GOT3 (cell line): ENCODE measurements at regions not wholly inside any gene's neighbourhood (a gene's known extent, or its start where the extent isn't known, plus 50 kb on each side); places are given as distances from the start of the nearest gene placed in this dataset.

Experiments
- DNase-seq: peaks from one replicate; lab custom pipeline; 2025; ENCODE audit warnings: mixed read lengths; lab: John Stamatoyannopoulos, UW

GRCh38 chr1:208587110-208587509, 342.9 kb upstream of the PLXNA2 start:
- DNase-seq: no peak

DNA sequence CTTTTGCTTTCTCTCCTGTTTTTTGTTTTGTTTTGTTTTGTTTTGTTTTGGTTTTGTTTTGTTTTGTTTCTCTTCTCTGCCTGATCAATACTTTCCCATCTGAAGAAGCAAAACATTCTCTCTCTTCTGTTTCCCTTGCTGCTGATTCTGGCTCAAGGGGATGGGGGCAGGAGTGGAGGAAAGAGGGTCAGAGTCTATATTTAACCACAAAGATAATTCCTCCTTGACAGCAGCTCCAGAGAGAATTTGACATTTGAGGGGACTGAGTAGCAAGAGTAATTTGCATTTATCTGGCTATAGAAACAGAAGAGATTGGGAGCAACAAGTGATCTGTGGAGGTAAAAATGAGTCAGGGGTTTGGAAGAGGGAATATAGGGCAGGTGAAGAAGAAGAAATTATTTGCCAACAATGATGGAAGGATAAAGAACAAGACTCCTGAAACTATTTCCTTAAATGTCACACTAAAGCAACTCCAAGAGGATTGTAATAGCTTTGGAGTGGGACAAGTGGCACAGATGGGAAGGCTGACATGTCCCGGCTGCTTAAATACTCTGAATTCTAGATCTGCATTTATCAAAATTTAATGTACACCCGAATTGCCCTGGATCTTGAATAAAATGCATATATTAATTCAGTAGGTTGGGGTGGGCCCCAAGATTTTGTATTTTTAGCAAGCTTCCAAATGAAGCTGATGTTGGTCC, 349.3 kb upstream of the PLXNA2 start:
- no peak for DNase-seq

- DNase-seq: no peak
Measured at GRCh38 chr1:208595236-208595635, 351.1 kb upstream of the PLXNA2 start.

DNA sequence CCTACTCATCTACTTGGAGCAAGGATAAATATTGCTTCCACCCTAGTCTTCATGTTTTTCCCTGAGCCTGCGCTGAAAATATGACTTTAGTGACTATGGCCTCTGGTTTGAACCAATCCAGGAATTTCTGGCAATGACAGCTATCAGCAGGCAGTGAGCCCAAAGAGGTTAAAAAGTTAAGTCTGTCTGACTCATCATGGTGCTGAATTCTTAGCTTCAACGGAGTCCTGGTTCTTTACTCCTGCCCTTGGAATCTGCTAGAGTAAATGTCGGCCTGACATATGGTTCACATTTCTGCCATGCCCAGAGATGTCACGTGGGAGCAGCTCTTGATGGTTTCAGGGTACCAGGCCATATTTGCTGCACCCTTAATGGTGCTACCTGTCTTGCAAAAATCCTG, 351.6 kb upstream of the PLXNA2 start:
- DNase-seq: no peak

DNA sequence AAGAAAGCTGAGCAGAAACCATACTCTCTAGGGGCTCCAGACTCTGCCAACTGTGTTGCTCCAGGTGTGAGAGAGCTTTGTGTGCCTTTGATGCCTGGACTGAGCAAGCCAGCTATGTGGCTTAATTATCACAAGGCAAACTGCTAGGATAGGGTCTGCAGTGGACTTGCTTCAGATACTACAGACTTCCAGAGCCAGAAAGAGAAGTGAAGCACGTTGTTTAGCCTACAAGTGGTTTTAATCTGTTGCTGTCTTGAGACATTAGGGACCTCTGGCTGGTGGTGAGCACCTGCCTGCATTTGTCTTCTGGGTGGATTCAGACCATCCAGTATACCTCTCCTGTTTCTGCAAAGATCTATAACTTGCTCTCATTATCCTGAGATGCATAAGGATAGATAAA, 353.4 kb upstream of the PLXNA2 start:
- no peak for DNase-seq

DNA sequence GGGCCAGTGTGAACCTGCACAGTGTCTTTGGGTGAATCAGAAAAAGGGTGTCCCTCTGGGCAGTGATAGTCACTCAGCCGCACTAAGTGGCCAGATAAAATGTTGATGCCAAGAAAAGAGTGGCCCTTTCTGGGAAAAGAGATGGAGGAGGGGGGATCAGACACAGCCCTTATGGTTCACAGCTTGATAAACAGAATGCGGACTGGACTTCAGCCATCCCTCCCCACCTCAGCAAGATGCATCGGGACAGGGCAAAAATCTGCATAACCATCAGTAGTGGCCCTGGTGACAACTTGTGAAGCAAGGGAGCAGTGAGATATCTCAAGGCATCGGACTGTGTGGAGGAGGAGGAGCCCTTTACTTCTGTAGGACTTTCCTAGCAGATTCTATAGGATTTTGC, 353.8 kb upstream of the PLXNA2 start:
- DNase-seq: no peak

GRCh38 chr1:208599063-208599462, 354.9 kb upstream of the PLXNA2 start:
- DNase-seq: no peak

- no peak for DNase-seq
Measured at GRCh38 chr1:208600456-208601190, 356.4 kb upstream of the PLXNA2 start.

DNA sequence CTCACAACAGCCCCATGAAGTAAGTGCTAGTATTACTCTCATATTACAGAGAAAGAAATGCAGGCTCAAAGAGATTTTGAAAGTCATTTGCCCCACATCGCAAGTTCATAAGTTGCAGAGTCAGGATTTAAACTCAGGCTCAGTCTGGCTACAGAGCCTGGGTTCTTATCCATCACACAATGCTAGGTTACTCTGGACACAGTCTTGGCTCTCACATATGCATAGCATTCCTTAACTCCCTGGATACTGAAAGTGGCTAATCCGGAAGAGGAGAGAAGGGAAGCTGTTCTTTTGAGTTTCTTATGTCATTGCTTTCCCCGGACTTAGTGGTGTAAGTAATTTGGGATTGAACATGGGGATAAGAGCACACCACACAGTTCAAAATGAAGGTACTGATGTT, 357.4 kb upstream of the PLXNA2 start:
- no peak for DNase-seq

DNA sequence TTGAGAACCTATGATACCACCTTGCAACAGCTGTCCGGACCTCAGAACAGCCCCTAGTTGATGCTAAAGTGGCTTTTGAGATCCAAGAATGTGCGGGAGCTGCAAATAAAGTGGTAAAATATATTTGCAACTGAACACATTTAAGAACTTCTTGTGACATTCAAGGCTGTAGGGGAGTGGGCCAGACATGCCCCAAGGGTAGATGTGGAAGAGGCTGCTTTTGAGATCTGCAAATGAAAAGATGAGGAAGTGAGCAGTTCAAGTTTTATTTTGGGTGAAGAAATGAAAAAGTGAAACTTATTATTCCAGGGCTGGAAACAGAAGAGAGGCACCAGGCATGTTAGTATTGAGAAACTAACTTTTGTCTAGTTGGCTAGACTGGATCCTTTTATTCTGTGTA, 359.5 kb upstream of the PLXNA2 start:
- no peak for DNase-seq

- no peak for DNase-seq
Measured at GRCh38 chr1:208604295-208604694, 360.1 kb upstream of the PLXNA2 start.

DNA sequence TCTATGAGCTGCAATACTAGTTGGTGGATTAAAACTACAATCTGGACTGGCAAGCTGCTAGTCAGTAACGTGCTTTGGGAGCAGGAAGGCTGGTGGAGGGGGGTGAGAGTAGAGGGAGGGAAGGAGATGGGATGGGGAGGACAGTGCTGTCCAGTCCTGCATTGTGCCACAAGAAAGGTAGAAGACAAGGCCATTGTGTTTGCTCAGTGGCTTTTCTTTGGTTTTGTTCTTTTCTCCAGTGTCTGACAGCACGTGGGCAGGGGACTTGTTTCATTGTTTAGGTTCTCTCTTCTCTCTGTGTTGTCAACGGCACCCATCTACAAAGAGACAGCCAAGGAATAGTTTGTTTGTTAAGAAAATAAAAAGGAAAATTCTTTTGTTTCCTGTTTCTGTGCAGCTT, 362.8 kb upstream of the PLXNA2 start:
- no peak for DNase-seq

- no peak for DNase-seq
Measured at GRCh38 chr1:208607616-208608015, 363.4 kb upstream of the PLXNA2 start.

GRCh38 chr1:208614610-208615009, 370.4 kb upstream of the PLXNA2 start:
- no peak for DNase-seq

GRCh38 chr1:208615371-208615770, 371.2 kb upstream of the PLXNA2 start:
- DNase-seq: no peak

- DNase-seq: no peak
Measured at GRCh38 chr1:208616776-208617175, 372.6 kb upstream of the PLXNA2 start.

DNA sequence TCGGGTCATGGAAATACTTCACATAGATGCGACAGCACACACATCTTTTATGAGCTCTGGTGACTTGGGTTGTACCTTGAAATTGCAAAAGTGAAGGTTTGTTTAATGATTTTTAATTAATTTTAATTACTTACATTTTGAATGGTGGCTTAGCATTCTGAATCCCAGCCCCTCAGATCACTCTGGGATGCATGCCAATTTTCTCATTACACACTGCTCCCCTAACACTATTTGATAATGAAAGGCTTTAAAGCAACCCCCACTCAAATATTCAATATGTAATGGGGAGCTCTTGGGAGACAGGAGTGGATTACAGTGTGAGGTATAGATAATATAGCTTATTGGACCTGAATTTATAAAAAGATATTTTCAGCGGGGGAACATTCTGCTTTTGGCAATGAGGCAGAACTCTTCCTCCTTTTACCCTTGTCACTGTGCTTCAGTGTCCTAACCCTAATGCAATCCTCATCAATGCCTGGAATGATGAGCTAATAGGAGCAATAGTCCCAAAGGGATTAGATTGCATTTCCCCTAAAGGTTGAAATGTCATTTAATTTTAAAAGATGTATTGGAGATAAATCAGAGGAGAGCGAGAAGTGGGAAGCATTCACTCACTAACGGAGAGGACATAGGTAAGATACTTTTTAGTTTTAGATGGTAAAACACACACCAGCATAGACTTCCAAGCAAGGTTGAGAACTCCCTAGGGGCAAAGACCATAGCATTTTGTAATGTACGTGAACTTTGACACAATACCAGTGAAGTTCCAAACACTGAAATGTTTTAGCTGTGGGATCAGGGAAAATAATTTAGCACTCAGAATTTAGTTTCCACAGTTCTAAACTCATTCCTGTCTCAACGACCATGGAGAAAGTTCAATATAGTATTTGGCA, 384.1 kb upstream of the PLXNA2 start:
- no peak for DNase-seq

GRCh38 chr1:208631092-208631491, 386.9 kb upstream of the PLXNA2 start:
- no peak for DNase-seq

DNA sequence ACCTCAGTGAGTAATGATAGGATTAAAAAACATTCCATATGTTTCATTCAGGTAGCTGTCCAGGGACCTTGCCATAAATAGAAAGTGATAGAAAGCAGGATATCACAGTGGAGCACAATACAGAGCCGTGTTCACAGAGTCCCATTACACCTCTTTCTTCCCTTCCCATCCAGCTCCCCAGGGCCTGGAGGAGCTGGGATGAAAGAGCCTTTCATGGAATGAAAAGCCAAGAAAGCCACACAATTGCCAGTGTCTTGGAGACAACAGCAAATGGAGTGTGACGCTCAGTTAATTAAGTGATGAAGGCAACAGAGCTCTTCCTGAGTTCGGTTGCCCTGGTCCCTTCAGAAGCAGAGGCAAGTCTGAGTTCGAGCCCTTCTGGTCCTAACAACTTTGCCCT, 387.3 kb upstream of the PLXNA2 start:
- DNase-seq: no peak

GRCh38 chr1:208634346-208635140, 390.4 kb upstream of the PLXNA2 start:
- DNase-seq: no peak

GRCh38 chr1:208637181-208637580, 393.0 kb upstream of the PLXNA2 start:
- no peak for DNase-seq

DNA sequence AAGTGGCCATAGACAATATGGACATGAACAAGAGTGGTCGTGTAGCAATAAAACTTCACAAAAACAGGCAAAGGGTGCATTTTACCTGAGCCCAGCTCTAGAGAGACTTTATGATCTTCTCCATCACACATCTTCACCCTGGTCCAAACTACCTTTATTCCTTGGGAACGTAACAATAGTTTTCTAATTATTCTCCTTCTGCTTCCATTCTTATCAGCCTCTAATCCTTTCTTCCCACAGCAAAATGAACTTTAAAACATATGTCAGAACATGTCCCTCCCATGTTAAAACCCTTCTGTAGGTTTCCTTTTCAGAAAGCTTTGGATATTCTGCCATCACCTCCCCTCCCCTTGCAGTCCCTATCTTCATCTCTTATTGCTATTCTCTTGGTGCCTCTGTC, 395.2 kb upstream of the PLXNA2 start:
- no peak for DNase-seq
